Nucleus accumbens (tissue), 56 donors: ENCODE measurements at regions not wholly inside any gene's neighbourhood (a gene's known extent, or its start where the extent isn't known, plus 50 kb on each side); places are given as distances from the start of the nearest gene placed in this dataset.
"Not testable (repeated sequence)": the region's sequence is repeated elsewhere in the genome, so short reads cannot be mapped to it uniquely, and the experiment has no call there.

Experiments used
- DNase-seq, 56 donors: peaks; one replicate each; lab custom pipeline; 2025; lab: John Stamatoyannopoulos, UW

GRCh38 chr14:104470588-104470987 lies 109.0 kb upstream of the C14orf180 start:
- DNase-seq = no peak

- no peak for DNase-seq
Observed at GRCh38 chr14:104471114-104471513, 108.5 kb upstream of the C14orf180 start.

GRCh38 chr14:104472073-104472472 lies 107.5 kb upstream of the C14orf180 start:
- no peak for DNase-seq

DNA sequence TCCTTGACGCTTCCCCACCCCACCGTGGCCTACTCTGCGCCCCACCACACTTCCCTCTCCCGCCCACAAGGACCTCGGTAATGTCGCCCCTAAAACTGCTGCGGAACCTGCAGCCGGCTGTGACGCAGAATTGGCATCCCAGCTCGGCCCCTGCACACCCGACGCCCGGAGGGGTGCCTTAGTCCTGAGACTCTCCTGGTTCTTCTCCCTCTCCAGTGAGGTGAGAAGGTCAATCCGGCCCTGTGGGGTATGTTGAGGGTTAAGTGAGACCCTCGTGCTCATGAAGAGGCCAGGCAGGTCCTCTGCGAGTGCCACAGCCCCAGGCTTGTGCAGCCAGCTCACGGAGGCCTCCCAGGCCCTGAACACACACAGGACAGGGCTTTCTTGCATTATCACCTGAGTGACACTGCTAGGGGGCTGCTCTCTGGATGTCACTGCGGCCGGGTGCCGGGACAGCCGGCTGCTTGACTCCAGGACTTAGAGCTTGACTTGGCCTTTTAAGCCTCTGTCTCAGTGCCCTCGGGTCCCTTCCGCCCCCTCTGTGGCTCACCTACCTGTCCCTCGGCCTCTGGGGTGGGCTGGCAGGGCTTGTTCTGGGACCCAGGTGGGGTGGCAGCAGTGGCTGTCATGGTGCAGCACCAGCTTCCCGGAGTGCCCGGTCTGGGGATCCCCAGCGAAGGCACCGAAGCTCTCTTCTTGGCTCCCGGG lies 106.9 kb upstream of the C14orf180 start:
- no peak for DNase-seq

DNA sequence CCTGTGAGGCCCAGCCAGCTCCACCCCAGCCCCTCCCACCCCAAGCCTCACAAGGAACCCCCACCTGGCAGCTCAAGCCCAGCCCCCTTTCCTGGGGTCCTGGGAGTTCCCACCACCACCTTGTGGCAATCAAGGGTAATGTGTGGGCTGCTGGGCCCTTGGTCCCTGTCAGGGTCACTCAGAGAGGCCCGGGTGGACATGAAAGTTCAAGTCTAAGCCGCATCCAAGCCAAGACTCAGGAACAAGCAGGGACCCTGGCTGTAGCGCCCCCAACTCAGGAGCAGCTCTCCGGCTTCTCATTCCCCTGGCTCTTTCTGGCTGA lies 106.4 kb upstream of the C14orf180 start:
- DNase-seq = no peak

GRCh38 chr14:104473649-104474494 lies 105.7 kb upstream of the C14orf180 start:
- no peak for DNase-seq

DNA sequence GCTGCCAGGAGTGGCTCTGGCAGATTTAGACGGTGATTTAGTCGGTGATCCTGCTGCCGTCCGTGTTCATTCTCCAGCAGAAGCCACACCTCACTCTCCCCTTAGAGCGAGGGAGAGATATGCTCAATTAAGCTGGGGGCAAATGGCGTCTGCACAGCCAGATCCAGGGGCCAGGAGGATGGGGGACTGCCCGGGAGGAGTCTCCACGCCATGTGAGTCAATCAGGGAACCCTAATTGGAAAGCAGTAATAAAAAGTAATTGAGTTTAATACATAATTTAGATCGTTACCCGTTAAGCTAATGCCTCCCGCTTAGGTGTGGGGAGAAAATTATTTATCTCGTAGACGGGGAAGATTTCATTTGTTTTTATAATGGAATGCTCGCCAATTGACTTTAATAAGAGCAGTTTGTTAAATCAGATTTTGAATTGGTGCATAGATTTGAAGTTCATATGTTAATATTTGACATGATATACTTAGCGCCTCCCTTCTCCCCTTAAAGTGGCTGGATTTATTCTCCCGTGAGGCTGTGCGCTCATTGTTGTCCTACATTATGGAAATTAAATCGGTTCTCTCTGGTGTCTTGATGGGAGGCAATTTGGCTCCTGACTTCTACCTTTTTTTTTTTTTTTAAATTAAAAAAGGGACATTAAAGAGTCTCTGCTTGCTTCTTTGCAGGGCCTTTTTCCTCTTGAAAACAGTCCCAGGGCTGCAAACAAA lies 104.9 kb upstream of the C14orf180 start:
- DNase-seq = no peak

DNA sequence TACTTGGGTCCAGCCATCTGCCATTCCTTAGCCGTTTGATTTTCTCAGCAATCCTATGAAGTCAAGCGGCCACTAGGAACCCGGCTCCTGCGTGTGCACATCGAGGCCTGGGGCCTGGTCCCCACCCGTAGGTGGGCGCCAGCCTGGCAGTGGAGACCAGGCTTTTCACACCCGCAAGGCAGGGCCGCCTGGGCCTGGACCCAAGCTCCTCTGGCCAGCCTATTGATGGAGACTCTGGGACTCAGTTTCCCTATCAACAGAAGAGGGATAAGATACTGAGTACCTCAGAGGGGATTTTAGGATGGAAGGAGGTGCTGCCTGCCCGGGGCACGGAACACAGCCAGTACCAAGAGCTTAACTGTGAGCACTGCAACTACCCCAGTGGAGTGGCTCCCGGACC lies 104.3 kb upstream of the C14orf180 start:
- no peak for DNase-seq

GRCh38 chr14:104475802-104476201 lies 103.8 kb upstream of the C14orf180 start:
- no peak for DNase-seq

- no peak for DNase-seq
Observed at GRCh38 chr14:104476437-104476836, 103.1 kb upstream of the C14orf180 start.

- no peak for DNase-seq
Observed at GRCh38 chr14:104477117-104477623, 102.4 kb upstream of the C14orf180 start.

DNA sequence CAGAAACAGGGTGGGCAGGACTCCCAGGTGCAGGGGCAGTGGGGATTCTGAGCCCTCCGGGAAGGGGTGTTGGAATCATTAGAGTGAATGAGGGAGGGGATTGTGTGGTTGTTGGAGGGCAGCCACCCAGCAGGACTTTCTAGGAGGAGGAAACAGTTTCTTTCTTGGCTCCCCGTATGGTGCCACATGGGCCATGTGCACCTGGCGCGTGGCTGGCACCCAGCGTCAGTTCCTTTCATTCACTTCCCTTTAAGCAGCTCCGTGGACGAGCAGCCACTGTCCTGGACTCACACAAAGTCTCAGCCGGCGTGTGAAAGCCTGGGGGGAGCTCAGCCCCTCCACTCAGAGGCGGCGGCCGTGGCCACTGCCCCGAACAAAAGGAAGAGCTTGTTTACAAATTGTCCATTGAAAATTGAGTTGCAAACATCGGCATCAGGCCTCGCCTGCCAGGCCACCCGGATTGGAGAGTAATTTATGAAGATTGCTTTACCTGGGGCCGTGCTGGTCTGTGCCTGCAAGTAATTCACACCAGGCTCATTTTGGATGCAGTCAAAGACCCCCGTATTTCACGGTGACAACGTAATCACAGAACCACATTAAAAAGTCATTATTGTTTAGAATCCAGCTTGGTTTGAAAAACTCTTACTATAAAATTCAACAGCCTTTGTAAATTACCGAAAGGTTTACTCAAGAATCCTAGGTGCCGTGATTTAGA lies 101.7 kb upstream of the C14orf180 start:
- DNase-seq = no peak

GRCh38 chr14:104478656-104479055 lies 100.9 kb upstream of the C14orf180 start:
- DNase-seq = no peak

DNA sequence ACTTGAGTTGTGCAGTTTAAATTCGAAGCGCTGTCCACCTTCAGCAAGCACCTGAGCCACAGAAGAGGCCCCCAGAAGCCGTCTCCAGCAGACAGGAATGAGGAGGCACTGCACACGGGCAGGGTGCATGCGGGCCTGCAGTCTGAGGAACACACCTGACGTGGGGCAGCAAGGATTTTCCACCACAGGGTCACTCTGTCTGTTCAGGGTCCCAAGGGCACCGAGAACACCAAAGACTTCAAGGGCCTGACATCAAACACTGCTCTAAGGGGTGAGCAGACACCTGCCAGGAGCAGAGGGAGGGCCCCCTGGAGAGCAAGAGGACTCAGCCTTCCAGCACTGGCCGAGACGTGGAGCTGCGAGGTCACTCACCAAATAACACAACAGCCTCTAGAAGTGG lies 99.7 kb upstream of the C14orf180 start:
- no peak for DNase-seq

DNA sequence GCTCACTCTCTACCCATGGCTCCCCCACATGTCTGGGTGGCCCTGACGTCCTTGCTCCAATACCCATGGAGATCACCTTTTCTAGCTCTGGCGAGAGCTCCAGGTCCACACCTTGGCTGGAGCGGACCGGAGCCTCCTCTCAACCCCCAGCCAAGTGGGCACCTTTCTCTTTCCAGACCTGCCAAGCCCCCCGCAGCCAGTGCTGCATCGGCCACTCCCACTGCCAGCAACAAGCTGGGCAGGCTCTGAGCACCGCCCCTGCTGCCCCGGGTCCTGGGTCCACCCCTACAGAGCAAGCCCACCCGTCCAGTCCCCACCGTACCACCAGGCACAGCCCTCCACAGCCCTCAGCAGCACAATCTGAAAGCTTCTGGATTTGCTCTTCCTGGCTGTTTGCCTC lies 98.2 kb upstream of the C14orf180 start:
- no peak for DNase-seq

GRCh38 chr14:104482017-104482416 lies 97.5 kb upstream of the C14orf180 start:
- DNase-seq = not testable (repeated sequence)

GRCh38 chr14:104486222-104486923 lies 93.2 kb upstream of the C14orf180 start:
- no peak for DNase-seq

DNA sequence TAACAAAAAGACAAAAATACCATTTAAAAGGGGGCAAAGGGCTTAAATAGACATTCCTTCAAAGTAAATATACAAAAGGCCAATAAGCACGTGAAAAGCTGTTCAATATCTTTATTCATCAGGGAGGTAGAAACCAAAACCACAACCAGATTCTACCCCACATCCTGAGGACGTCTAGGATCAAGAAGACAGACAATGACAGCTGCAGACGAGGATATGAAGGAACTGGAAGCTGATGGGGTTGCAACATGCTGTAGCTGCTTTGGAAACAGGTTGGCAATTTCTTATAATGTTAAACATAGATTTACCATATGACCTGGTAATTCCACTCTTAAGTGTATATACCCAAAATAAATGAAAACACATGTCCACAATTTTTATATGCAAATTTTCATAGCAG lies 85.1 kb upstream of the C14orf180 start:
- DNase-seq = no peak

DNA sequence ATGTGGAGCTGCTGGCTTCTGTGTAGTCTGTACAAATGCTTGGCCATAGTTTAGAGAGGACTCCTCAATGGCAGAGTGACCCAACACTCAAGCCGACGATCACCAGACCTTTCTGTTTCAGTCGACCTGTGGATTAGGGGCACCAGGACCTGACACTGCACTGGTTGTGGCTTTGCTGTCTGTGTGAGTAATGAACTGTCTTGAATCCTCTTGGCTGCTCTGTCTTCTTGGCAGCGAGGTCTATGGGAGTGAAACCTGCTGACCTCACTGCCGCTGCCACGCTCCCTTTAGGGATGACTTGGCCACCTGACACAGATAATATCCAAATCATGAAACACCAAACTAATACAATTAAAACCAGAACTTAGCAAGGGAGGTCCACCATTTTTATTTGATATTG lies 83.5 kb upstream of the C14orf180 start:
- no peak for DNase-seq
